Glutamatergic neuron (in vitro differentiated cells): ENCODE measurements at regions not wholly inside any gene's neighbourhood (a gene's known extent, or its start where the extent isn't known, plus 50 kb on each side); places are given as distances from the start of the nearest gene placed in this dataset.

Experiments
- DNase-seq: peaks from one replicate; pipeline ENCODE4 v3.0.0; 2022
- H3K27ac Mint-ChIP-seq: one replicate; pipeline ENCODE4 v1.8.0; 2020; ENCODE audit warnings: mild to moderate bottlenecking, mixed read lengths, inconsistent platforms; ENCODE audit not compliant: unreplicated experiment
- H3K27me3 Mint-ChIP-seq: one replicate; pipeline ENCODE4 v1.8.0; 2020; ENCODE audit warnings: mild to moderate bottlenecking, moderate library complexity, mixed read lengths, inconsistent platforms; ENCODE audit not compliant: unreplicated experiment
- H3K36me3 Mint-ChIP-seq: one replicate; pipeline ENCODE4 v1.8.0; 2020; ENCODE audit warnings: mild to moderate bottlenecking, mixed read lengths, inconsistent platforms; ENCODE audit not compliant: unreplicated experiment
- H3K4me1 Mint-ChIP-seq: one replicate; pipeline ENCODE4 v1.8.0; 2020; ENCODE audit warnings: mild to moderate bottlenecking, low read depth, mixed read lengths, inconsistent platforms; ENCODE audit not compliant: unreplicated experiment
- H3K4me3 Mint-ChIP-seq: one replicate; pipeline ENCODE4 v1.8.0; 2020; ENCODE audit warnings: mild to moderate bottlenecking, mixed read lengths, inconsistent platforms; ENCODE audit not compliant: unreplicated experiment
- H3K9me3 Mint-ChIP-seq: one replicate; pipeline ENCODE4 v1.8.0; 2020; ENCODE audit warnings: mild to moderate bottlenecking, moderate library complexity, mixed read lengths, inconsistent platforms; ENCODE audit not compliant: unreplicated experiment
- TF ChIP-seq, protein P1 (sequence below): fragments of 200-600 bp; sonication (generic); IDR thresholded peaks from one replicate; pipeline ENCODE4 v1.5.0; 2021; ENCODE audit not compliant: partially characterized antibody, unreplicated experiment

- Mint-ChIP-seq H3K27me3 (no peaks in the 10 kb centered on the region), H3K9me3 (no peaks in the 10 kb centered on the region), H3K4me1 (peaks cover 6% of the 10 kb centered on the region), H3K27ac (no peak overlapping the region), H3K4me3 (no peak overlapping the region), H3K36me3 (no peaks in the 10 kb centered on the region)
- no peak for DNase-seq
- TF ChIP-seq, protein P1, sequence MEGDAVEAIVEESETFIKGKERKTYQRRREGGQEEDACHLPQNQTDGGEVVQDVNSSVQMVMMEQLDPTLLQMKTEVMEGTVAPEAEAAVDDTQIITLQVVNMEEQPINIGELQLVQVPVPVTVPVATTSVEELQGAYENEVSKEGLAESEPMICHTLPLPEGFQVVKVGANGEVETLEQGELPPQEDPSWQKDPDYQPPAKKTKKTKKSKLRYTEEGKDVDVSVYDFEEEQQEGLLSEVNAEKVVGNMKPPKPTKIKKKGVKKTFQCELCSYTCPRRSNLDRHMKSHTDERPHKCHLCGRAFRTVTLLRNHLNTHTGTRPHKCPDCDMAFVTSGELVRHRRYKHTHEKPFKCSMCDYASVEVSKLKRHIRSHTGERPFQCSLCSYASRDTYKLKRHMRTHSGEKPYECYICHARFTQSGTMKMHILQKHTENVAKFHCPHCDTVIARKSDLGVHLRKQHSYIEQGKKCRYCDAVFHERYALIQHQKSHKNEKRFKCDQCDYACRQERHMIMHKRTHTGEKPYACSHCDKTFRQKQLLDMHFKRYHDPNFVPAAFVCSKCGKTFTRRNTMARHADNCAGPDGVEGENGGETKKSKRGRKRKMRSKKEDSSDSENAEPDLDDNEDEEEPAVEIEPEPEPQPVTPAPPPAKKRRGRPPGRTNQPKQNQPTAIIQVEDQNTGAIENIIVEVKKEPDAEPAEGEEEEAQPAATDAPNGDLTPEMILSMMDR, result no peak
These were observed 125.6 kb upstream of the LMO4 start for GRCh38 chr1:87202922-87203655.

GRCh38 chr1:87203904-87204303 is 124.8 kb upstream of the LMO4 start:
- H3K36me3 Mint-ChIP-seq, result no peaks in the 10 kb centered on the region
- H3K27ac Mint-ChIP-seq, result no peak overlapping the region
- no peak for DNase-seq
- H3K4me1 Mint-ChIP-seq, result peaks cover 6% of the 10 kb centered on the region
- no peaks in the 10 kb centered on the region for H3K9me3 Mint-ChIP-seq
- H3K27me3 Mint-ChIP-seq, result peaks cover 2% of the 10 kb centered on the region
- TF ChIP-seq, protein P1, result no peak
- no peak overlapping the region for H3K4me3 Mint-ChIP-seq

DNA sequence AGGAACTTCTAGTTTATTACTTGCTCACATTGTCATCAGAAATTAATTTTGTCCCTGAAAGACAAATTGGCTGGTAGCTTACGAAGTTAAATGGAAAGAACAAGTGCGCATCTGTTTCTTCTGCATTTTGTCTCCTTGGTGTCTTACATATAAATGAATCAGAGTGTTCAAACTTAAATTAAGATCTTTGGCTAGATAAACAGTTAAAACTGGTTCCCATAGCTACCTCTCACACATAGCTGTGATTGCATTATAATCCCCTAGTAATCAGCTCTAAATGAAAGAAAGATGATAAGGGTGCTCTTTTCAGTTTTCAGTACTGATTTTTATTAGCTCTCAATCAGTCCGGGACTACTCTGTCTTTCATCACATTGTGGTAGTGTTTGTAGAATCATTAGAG is 124.2 kb upstream of the LMO4 start:
- Mint-ChIP-seq H3K4me3 (no peak overlapping the region), H3K27ac (no peak overlapping the region), H3K36me3 (no peaks in the 10 kb centered on the region), H3K4me1 (peaks cover 6% of the 10 kb centered on the region), H3K27me3 (peaks cover 2% of the 10 kb centered on the region), H3K9me3 (peaks cover 3% of the 10 kb centered on the region)
- TF ChIP-seq, protein P1, result no peak
- DNase-seq, result no peak

DNA sequence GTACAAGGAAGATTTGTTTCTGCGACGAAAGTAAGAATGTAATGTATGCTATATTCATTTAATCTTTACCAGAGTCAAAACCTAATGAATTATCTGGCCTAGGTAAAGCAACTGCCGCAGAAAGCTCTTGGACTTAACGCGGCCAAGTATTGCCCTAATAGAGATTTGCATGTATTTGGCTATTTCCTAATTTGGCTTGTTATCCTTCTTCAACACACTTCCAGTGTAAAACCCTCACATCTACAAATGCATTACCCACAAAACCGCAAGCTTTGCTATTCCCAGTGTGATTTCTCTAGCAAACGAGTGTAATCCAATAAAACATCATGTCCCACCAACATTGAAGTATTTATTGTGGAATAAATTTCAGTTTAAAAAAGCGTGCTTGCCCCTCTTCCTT is 123.8 kb upstream of the LMO4 start:
- TF ChIP-seq, protein P1, result no peak
- Mint-ChIP-seq H3K9me3 (peaks cover 3% of the 10 kb centered on the region), H3K27ac (peak overlapping the region; percentile 40), H3K36me3 (no peaks in the 10 kb centered on the region), H3K27me3 (peaks cover 2% of the 10 kb centered on the region), H3K4me1 (peaks cover 6% of the 10 kb centered on the region), H3K4me3 (no peak overlapping the region)
- DNase-seq, result no peak

GRCh38 chr1:87206044-87206831 is 122.4 kb upstream of the LMO4 start:
- TF ChIP-seq, protein P1, result no peak
- no peak for DNase-seq
- Mint-ChIP-seq H3K27me3 (peaks cover 2% of the 10 kb centered on the region), H3K4me1 (peaks cover 6% of the 10 kb centered on the region), H3K4me3 (no peak overlapping the region), H3K36me3 (no peaks in the 10 kb centered on the region), H3K9me3 (peaks cover 3% of the 10 kb centered on the region), H3K27ac (no peak overlapping the region)
